Erythroblast (primary cell): ENCODE measurements at regions not wholly inside any gene's neighbourhood (a gene's known extent, or its start where the extent isn't known, plus 50 kb on each side); places are given as distances from the start of the nearest gene placed in this dataset.

Experiments
- GATA1 ChIP-seq: IDR thresholded peaks from 2 replicates; pipeline ENCODE4 v1.6.1; 2011; ENCODE audit warnings: low read depth, mild to moderate bottlenecking, control low read depth, low read length, moderate library complexity
- POLR2A ChIP-seq: IDR thresholded peaks from 2 replicates; pipeline ENCODE4 v1.6.1; 2011; ENCODE audit warnings: mild to moderate bottlenecking, low read length

GRCh38 chr20:48131581-48131980 is 346.3 kb upstream of the SULF2 start:
- TF ChIP-seq POLR2A, result no peak
- no peak for TF ChIP-seq GATA1
